Gastrocnemius medialis (tissue), 4 donors: ENCODE measurements at regions not wholly inside any gene's neighbourhood (a gene's known extent, or its start where the extent isn't known, plus 50 kb on each side); places are given as distances from the start of the nearest gene placed in this dataset.

Experiments
- ATAC-seq, 2 donors: fragments of 150-250 bp; one replicate each; pipeline ENCODE4 v1.9.1; 2016
- DNase-seq, 2 donors: peaks; one replicate each; pipeline ENCODE4 v3.0.0-alpha.2; 2019
- H3K27ac ChIP-seq, 4 donors: fragments of 200-600 bp; sonication (generic); 1 replicate in 1 of 4; 2 replicates in 3 of 4; pipeline ENCODE4 v1.5.1; 2016 to 2018; ENCODE audit warnings: mild to moderate bottlenecking in 2 of 4, moderate library complexity in 1 of 4
- H3K27me3 ChIP-seq, 3 donors: fragments of 200-600 bp; sonication (generic) in 2 of 3; 1 replicate in 1 of 3; 2 replicates in 2 of 3; pipeline versions ENCODE4 v1.5.1 to v1.6.0; 2016 to 2019; ENCODE audit warnings: mild to moderate bottlenecking in 1 of 3, moderate library complexity in 1 of 3
- H3K36me3 ChIP-seq, 2 donors: fragments of 200-600 bp; sonication (generic) in 1 of 2; one replicate each; pipeline ENCODE4 v1.5.1; 2017 to 2018
- H3K4me1 ChIP-seq, 2 donors: fragments of 200-600 bp; sonication (generic) in 1 of 2; one replicate each; pipeline ENCODE4 v1.5.1; 2016 to 2017; ENCODE audit warnings: mild to moderate bottlenecking in 2 of 2
- H3K4me3 ChIP-seq, 4 donors: fragments of 200-600 bp; sonication (generic) in 3 of 4; 1 replicate in 1 of 4; 2 replicates in 3 of 4; pipeline ENCODE4 v1.5.1; 2016 to 2019; ENCODE audit warnings: mild to moderate bottlenecking in 2 of 4
- H3K9me3 ChIP-seq, 3 donors: fragments of 200-600 bp; sonication (generic) in 2 of 3; 1 replicate in 1 of 3; 2 replicates in 2 of 3; pipeline ENCODE4 v1.5.1; 2016 to 2019
- CTCF ChIP-seq, 5 experiments: fragments of 450-650 bp in 3 of 5; fragments of 200-600 bp in 2 of 5; sonication (generic) in 2 of 5; IDR thresholded peaks in 4 of 5; conservative IDR thresholded peaks in 1 of 5; 1 replicate in 4 of 5; 2 replicates in 1 of 5; pipeline ENCODE4 v1.5.1; 2016 to 2019; ENCODE audit warnings: antibody characterized with exemption in 5 of 5, mild to moderate bottlenecking in 3 of 5, moderate library complexity in 3 of 5
- POLR2A ChIP-seq, 2 donors: fragments of 450-650 bp; IDR thresholded peaks; one replicate each; pipeline ENCODE4 v1.6.1; 2017; ENCODE audit warnings: antibody characterized with exemption in 2 of 2, mild to moderate bottlenecking in 2 of 2, moderate library complexity in 2 of 2
- in situ Hi-C, 4 donors: fragments of 200-750 bp; cut with MboI; loops; one replicate each; pipeline versions ENCODE4 v1.15.0 to v1.8.0; 2017; ENCODE audit warnings: low sequenced_read_pairs in 4 of 4
- intact Hi-C: fragments of 100-400 bp; cut with DNase I; formaldehyde crosslinking; loops from one replicate; pipeline ENCODE4 v1.15.1; 2023; ENCODE audit warnings: low total_unique reads

- Histone ChIP-seq H3K36me3 (no peaks in the 10 kb centered on the region), H3K4me1 (no peaks in the 10 kb centered on the region), H3K4me3 (no peak overlapping the region), H3K27ac (no peak overlapping the region), H3K9me3 (no peaks in the 10 kb centered on the region), H3K27me3 (no peaks in the 10 kb centered on the region)
- DNase-seq: no peak
- intact Hi-C loops (no loop called here), in situ Hi-C loops (loop anchor here in 2 of 4 donors (25.0 kb wide), 1 partner anchor 981 kb away; no protein-coding TSS in a partner anchor)
- no peak for TF ChIP-seq CTCF (IDR thresholded peaks at IDR 0.05 in 4 of 5, conservative IDR thresholded peaks at IDR 0.05 in 1 of 5)
- TF ChIP-seq POLR2A (IDR thresholded peaks at IDR 0.05): no peak
- no peak for ATAC-seq
Measured at GRCh38 chr11:15630896-15631295, 516.2 kb downstream of the INSC start.

DNA sequence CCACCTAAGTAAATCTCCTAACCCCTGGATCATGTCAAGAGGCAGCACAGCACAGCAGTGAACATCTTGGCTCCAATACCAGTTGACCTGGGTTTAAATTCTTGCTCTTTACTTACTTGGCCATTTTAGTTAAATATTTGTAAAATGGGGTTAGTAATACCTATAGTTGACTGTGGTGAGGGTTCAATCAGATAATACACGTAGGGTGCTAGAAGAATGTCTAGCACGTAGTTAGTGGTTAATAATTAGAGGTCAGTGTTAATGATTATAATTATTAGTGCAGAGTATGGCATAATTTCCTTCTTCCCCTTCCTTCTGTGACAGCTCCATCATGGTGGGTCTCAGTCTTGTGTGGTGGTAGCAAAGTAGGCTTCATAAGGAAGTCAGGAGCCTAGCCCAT lies 520.8 kb downstream of the INSC start:
- H3K4me1 ChIP-seq: no peaks in the 10 kb centered on the region
- DNase-seq: no peak
- H3K27me3 ChIP-seq: no peaks in the 10 kb centered on the region
- H3K36me3 ChIP-seq: no peaks in the 10 kb centered on the region
- no peaks in the 10 kb centered on the region for H3K9me3 ChIP-seq
- intact Hi-C loops (no loop called here), in situ Hi-C loops (loop anchor here in 2 of 4 donors (25.0 kb wide), 1 partner anchor 977 kb away; no protein-coding TSS in a partner anchor)
- no peak for ATAC-seq
- TF ChIP-seq CTCF (IDR thresholded peaks at IDR 0.05 in 4 of 5, conservative IDR thresholded peaks at IDR 0.05 in 1 of 5): no peak
- TF ChIP-seq POLR2A (IDR thresholded peaks at IDR 0.05): no peak
- no peak overlapping the region for H3K27ac ChIP-seq
- no peak overlapping the region for H3K4me3 ChIP-seq

DNA sequence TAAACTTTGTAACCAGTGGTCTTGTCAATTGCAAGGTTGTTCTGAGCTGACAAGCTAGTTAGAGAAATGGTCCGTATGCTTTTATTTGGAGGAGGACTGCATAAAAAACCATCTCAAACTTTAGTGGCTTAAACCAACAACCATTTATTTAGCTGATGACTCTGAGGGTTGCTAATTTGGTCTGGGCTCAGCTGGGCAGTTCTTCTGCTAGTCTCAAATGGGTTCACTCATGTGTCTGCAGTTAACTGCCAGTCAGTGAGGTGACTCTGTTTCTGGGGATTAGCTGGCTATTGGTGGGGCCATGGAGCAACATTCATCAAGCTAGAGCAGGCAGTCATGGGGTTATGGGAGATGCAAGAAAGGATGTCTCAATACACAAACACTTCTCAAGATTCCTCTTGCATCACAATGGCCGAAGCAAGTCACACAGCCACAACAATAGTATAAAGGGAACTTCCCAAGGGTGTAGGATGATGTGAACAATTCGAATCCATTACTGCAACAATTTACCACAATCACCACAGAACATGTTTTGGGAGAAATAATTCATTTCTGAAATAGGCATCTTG lies 521.9 kb downstream of the INSC start:
- in situ Hi-C loops (loop anchor here in 2 of 4 donors (25.0 kb wide), 1 partner anchor 976 kb away; no protein-coding TSS in a partner anchor), intact Hi-C loops (no loop called here)
- Histone ChIP-seq H3K4me3 (no peak overlapping the region), H3K9me3 (no peaks in the 10 kb centered on the region), H3K36me3 (no peaks in the 10 kb centered on the region), H3K27me3 (no peaks in the 10 kb centered on the region), H3K27ac (no peak overlapping the region), H3K4me1 (no peaks in the 10 kb centered on the region)
- TF ChIP-seq POLR2A (IDR thresholded peaks at IDR 0.05): no peak
- no peak for TF ChIP-seq CTCF (IDR thresholded peaks at IDR 0.05 in 4 of 5, conservative IDR thresholded peaks at IDR 0.05 in 1 of 5)
- no peak for ATAC-seq
- no peak for DNase-seq

- ATAC-seq: peak; percentile 33 to 64
- intact Hi-C loops (no loop called here), in situ Hi-C loops (loop anchor here in 2 of 4 donors (25.0 kb wide), 1 partner anchor 974 kb away; no protein-coding TSS in a partner anchor)
- H3K27me3 ChIP-seq: no peaks in the 10 kb centered on the region
- no peak for TF ChIP-seq CTCF (IDR thresholded peaks at IDR 0.05 in 4 of 5, conservative IDR thresholded peaks at IDR 0.05 in 1 of 5)
- no peak for TF ChIP-seq POLR2A (IDR thresholded peaks at IDR 0.05)
- H3K4me1 ChIP-seq: no peaks in the 10 kb centered on the region
- no peak overlapping the region for H3K27ac ChIP-seq
- DNase-seq: peak in 1 of 2 donors; percentile 26
- H3K9me3 ChIP-seq: no peaks in the 10 kb centered on the region
- H3K4me3 ChIP-seq: no peak overlapping the region
- H3K36me3 ChIP-seq: no peaks in the 10 kb centered on the region
Measured at GRCh38 chr11:15638386-15638787, 523.7 kb downstream of the INSC start.
